ENCODE measurements at regions not wholly inside any gene's neighbourhood (a gene's known extent, or its start where the extent isn't known, plus 50 kb on each side); places are given as distances from the start of the nearest gene placed in this dataset.

GRCh38 chr4:111821342-111821741 is 323.9 kb upstream of the FAM241A start:
- H2BK120ac ChIP-seq (replicated peaks; ENCODE audit: low read depth, low read length): no peak overlapping the region
- H3K4me3 ChIP-seq (ENCODE audit: extremely low read depth in 1 of 4, insufficient read depth in 2 of 4, low read depth in 3 of 4, low read length in 4 of 4): no peak overlapping the region
- H2AFZ ChIP-seq (ENCODE audit: low read length): no peak overlapping the region
- no peak overlapping the region for H2BK12ac ChIP-seq (ENCODE audit: low read depth, low read length)
- ChIA-PET POLR2A (ENCODE audit: partially characterized antibody) (no interaction called here), CTCF (ENCODE audit: partially characterized antibody) (interaction anchor here (0.6 to 3.7 kb wide), 4 partner anchors 12 to 195 kb away, joined by 3 to 12 read pairs (median 4); no protein-coding TSS in a partner anchor)
- H3K27ac ChIP-seq (ENCODE audit: low read depth, low read length): no peak overlapping the region
- H3K14ac ChIP-seq (ENCODE audit: insufficient read length): no peak overlapping the region
- no peak overlapping the region for H4K8ac ChIP-seq (ENCODE audit: extremely low read depth, insufficient read depth, low read length)
- DNase-seq (ENCODE audit: low read depth in 1 of 2, low spot score in 2 of 2) (no peak), FAIRE-seq (no peak)
- H3K4ac ChIP-seq (replicated peaks; ENCODE audit: insufficient read length, low read depth, low read length): no peak overlapping the region
- no peaks in the 10 kb centered on the region for H3K36me3 ChIP-seq (ENCODE audit: control insufficient read depth in 2 of 4, insufficient read depth in 4 of 4, low read length in 3 of 4)
- H3K9ac ChIP-seq (replicated peaks in 1 of 4; ENCODE audit: extremely low read depth in 1 of 4, low read depth in 3 of 4, low read length in 3 of 4): no peak overlapping the region
- H3K56ac ChIP-seq (replicated peaks; ENCODE audit: insufficient read length, low read depth, low read length): no peak overlapping the region
- H3K79me2 ChIP-seq (ENCODE audit: control insufficient read depth in 1 of 2, insufficient read depth in 2 of 2, low read length in 2 of 2): no peaks in the 10 kb centered on the region
- H3K9me3 ChIP-seq (ENCODE audit: insufficient read depth in 2 of 2, low read depth in 1 of 2, low read length in 1 of 2): peaks cover 0 to 9% of the 10 kb centered on the region in 2 experiments; a peak in 2 of 4 replicates
- no peak overlapping the region for H2BK5ac ChIP-seq (ENCODE audit: low read depth, low read length)
- H3K4me1 ChIP-seq (replicated peaks in 1 of 4; ENCODE audit: control insufficient read depth in 3 of 4, insufficient read depth in 4 of 4, low read length in 3 of 4): no peaks in the 10 kb centered on the region
- no peak overlapping the region for H4K5ac ChIP-seq (ENCODE audit: insufficient read length, low read depth, low read length)
- H3K23ac ChIP-seq (ENCODE audit: insufficient read length): no peak overlapping the region
- H3K23me2 ChIP-seq (ENCODE audit: low read depth, low read length): no peaks in the 10 kb centered on the region
- no peak overlapping the region for H2BK20ac ChIP-seq (ENCODE audit: low read length)
- no peak overlapping the region for H4K91ac ChIP-seq (replicated peaks; ENCODE audit: insufficient read length, low read length)
- H2AK5ac ChIP-seq (ENCODE audit: low read depth, low read length): no peak overlapping the region
- H2BK15ac ChIP-seq (ENCODE audit: low read length): no peak overlapping the region
- no peak overlapping the region for H3K18ac ChIP-seq (ENCODE audit: extremely low read depth, low read length)
- H4K20me1 ChIP-seq (replicated peaks in 1 of 2; ENCODE audit: control insufficient read depth in 1 of 2, insufficient read depth in 2 of 2, low read length in 2 of 2): no peaks in the 10 kb centered on the region
- no peaks in the 10 kb centered on the region for H3K27me3 ChIP-seq (replicated peaks in 1 of 4; ENCODE audit: control insufficient read depth in 3 of 4, extremely low read depth in 1 of 4, insufficient read depth in 3 of 4, low read length in 3 of 4)
- H3K4me2 ChIP-seq (ENCODE audit: insufficient read depth in 1 of 2, low read depth in 2 of 2, low read length in 2 of 2): no peak overlapping the region
- H3K79me1 ChIP-seq (ENCODE audit: low read depth, low read length): no peaks in the 10 kb centered on the region
- TF ChIP-seq SP1 (IDR thresholded peaks at IDR 0.05; ENCODE audit: low read depth, low read length) (no peak), KDM1A (IDR thresholded peaks at IDR 0.05; ENCODE audit: borderline replicate concordance, low read length) (no peak), YY1 (IDR thresholded peaks at IDR 0.05; ENCODE audit: low read depth, low read length) (no peak), POLR2A (IDR thresholded peaks at IDR 0.05; ENCODE audit: control extremely low read depth in 1 of 2, low read depth in 2 of 2, low read length in 2 of 2) (no peak), KDM4A (IDR thresholded peaks at IDR 0.05; ENCODE audit: low read depth, low read length, severe bottlenecking) (no peak), CBX8 (IDR thresholded peaks at IDR 0.05; ENCODE audit: borderline replicate concordance, low read depth, low read length) (no peak), CTBP2 (IDR thresholded peaks at IDR 0.05; ENCODE audit: borderline replicate concordance, insufficient read depth, insufficient read length, low read length) (no peak), CTCF (IDR thresholded peaks at IDR 0.05; ENCODE audit: control extremely low read depth in 1 of 3, insufficient read depth in 1 of 3, low read depth in 1 of 3, low read length in 3 of 3) (no peak), BRCA1 (IDR thresholded peaks at IDR 0.05; ENCODE audit: low read depth, low read length) (no peak), SIX5 (IDR thresholded peaks at IDR 0.05; ENCODE audit: low read depth, low read length) (no peak), KDM5A (IDR thresholded peaks at IDR 0.05; ENCODE audit: low read length) (no peak), MAX (IDR thresholded peaks at IDR 0.05) (no peak), HDAC6 (IDR thresholded peaks at IDR 0.05; ENCODE audit: low read depth, low read length) (no peak), PHF8 (conservative IDR thresholded peaks at IDR 0.05; ENCODE audit: low read depth, low read length) (no peak)
